Glutamatergic neuron (in vitro differentiated cells): ENCODE measurements at regions not wholly inside any gene's neighbourhood (a gene's known extent, or its start where the extent isn't known, plus 50 kb on each side); places are given as distances from the start of the nearest gene placed in this dataset.

Source experiments
- DNase-seq: peaks from one replicate; pipeline ENCODE4 v3.0.0; 2022
- H3K27ac Mint-ChIP-seq: one replicate; pipeline ENCODE4 v1.8.0; 2020; ENCODE audit warnings: mild to moderate bottlenecking, mixed read lengths, inconsistent platforms; ENCODE audit not compliant: unreplicated experiment
- H3K27me3 Mint-ChIP-seq: one replicate; pipeline ENCODE4 v1.8.0; 2020; ENCODE audit warnings: mild to moderate bottlenecking, moderate library complexity, mixed read lengths, inconsistent platforms; ENCODE audit not compliant: unreplicated experiment
- H3K36me3 Mint-ChIP-seq: one replicate; pipeline ENCODE4 v1.8.0; 2020; ENCODE audit warnings: mild to moderate bottlenecking, mixed read lengths, inconsistent platforms; ENCODE audit not compliant: unreplicated experiment
- H3K4me1 Mint-ChIP-seq: one replicate; pipeline ENCODE4 v1.8.0; 2020; ENCODE audit warnings: mild to moderate bottlenecking, low read depth, mixed read lengths, inconsistent platforms; ENCODE audit not compliant: unreplicated experiment
- H3K4me3 Mint-ChIP-seq: one replicate; pipeline ENCODE4 v1.8.0; 2020; ENCODE audit warnings: mild to moderate bottlenecking, mixed read lengths, inconsistent platforms; ENCODE audit not compliant: unreplicated experiment
- H3K9me3 Mint-ChIP-seq: one replicate; pipeline ENCODE4 v1.8.0; 2020; ENCODE audit warnings: mild to moderate bottlenecking, moderate library complexity, mixed read lengths, inconsistent platforms; ENCODE audit not compliant: unreplicated experiment
- TF ChIP-seq, protein P1 (sequence below): fragments of 200-600 bp; sonication (generic); IDR thresholded peaks from one replicate; pipeline ENCODE4 v1.5.0; 2021; ENCODE audit not compliant: partially characterized antibody, unreplicated experiment

- no peak for DNase-seq
- Mint-ChIP-seq H3K9me3 (no peaks in the 10 kb centered on the region), H3K4me1 (no peaks in the 10 kb centered on the region), H3K4me3 (no peak overlapping the region), H3K27ac (no peak overlapping the region), H3K36me3 (no peaks in the 10 kb centered on the region), H3K27me3 (peaks cover 2% of the 10 kb centered on the region)
- TF ChIP-seq, protein P1, sequence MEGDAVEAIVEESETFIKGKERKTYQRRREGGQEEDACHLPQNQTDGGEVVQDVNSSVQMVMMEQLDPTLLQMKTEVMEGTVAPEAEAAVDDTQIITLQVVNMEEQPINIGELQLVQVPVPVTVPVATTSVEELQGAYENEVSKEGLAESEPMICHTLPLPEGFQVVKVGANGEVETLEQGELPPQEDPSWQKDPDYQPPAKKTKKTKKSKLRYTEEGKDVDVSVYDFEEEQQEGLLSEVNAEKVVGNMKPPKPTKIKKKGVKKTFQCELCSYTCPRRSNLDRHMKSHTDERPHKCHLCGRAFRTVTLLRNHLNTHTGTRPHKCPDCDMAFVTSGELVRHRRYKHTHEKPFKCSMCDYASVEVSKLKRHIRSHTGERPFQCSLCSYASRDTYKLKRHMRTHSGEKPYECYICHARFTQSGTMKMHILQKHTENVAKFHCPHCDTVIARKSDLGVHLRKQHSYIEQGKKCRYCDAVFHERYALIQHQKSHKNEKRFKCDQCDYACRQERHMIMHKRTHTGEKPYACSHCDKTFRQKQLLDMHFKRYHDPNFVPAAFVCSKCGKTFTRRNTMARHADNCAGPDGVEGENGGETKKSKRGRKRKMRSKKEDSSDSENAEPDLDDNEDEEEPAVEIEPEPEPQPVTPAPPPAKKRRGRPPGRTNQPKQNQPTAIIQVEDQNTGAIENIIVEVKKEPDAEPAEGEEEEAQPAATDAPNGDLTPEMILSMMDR: no peak
Observed at GRCh38 chr4:72786401-72786990, 217.5 kb upstream of the ADAMTS3 start.

DNA sequence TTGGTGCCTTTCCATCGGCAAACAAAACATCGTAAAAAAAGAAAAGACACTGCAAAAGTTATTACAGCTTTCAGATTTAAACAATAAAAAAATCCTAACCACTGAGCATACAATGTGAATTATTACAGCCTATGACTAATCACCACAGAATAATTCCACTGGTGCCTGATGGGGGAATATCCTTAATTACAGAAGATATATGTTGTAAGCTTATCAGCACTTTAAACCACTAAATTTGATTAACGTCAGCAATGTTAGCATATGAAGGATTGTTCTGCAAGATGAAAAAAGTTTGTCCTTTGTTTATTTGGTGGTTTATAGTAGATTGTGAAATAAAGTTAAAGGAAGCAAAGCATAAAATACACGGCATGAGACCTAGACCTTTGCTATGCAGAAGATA lies 210.2 kb upstream of the ADAMTS3 start:
- no peaks in the 10 kb centered on the region for H3K4me1 Mint-ChIP-seq
- no peak overlapping the region for H3K4me3 Mint-ChIP-seq
- no peaks in the 10 kb centered on the region for H3K9me3 Mint-ChIP-seq
- no peaks in the 10 kb centered on the region for H3K36me3 Mint-ChIP-seq
- DNase-seq: no peak
- H3K27ac Mint-ChIP-seq: no peak overlapping the region
- H3K27me3 Mint-ChIP-seq: no peaks in the 10 kb centered on the region
- TF ChIP-seq, protein P1: no peak

DNA sequence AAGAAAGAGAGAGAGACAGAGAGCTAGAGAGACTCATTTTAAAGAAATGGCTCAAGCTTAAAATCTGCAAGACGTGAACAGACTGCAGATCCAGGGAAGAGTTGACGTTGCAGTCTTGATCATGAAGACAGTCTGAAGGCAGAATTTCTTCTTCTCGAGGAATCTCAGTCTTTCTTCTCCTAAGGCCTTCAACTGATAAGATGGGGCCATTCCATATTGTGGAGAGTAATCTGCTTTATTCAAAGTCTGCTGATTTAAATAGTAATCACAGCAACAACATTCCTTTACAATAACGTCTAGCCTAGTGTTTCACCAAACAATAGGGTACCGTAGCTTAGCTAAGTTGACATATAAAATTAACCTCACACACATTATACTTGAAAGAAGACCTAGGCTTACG lies 208.4 kb upstream of the ADAMTS3 start:
- TF ChIP-seq, protein P1: no peak
- no peaks in the 10 kb centered on the region for H3K4me1 Mint-ChIP-seq
- no peak for DNase-seq
- H3K36me3 Mint-ChIP-seq: no peaks in the 10 kb centered on the region
- H3K9me3 Mint-ChIP-seq: no peaks in the 10 kb centered on the region
- H3K4me3 Mint-ChIP-seq: no peak overlapping the region
- no peaks in the 10 kb centered on the region for H3K27me3 Mint-ChIP-seq
- H3K27ac Mint-ChIP-seq: no peak overlapping the region

DNA sequence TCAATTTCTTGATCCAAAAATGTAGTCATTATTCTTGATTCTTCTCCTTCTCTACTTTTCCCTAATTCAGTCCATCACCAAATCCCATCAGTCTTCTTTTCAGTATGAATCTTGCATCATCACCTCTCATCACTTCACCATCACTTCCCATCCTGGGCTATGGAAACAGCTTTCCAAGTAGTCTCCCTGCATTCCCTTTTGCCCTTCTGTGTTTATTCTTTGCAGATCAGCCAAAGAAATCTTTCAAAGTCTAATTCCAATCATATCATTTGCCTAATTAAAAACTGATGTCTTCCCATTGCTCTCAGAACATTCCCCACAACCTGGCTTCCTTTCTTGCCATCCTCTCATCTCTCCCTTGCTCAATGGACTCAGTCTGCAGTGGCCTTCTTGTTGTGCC lies 201.7 kb upstream of the ADAMTS3 start:
- Mint-ChIP-seq H3K36me3 (no peaks in the 10 kb centered on the region), H3K9me3 (no peaks in the 10 kb centered on the region), H3K4me3 (no peak overlapping the region), H3K27ac (no peak overlapping the region), H3K27me3 (peaks cover 2% of the 10 kb centered on the region), H3K4me1 (no peaks in the 10 kb centered on the region)
- TF ChIP-seq, protein P1: no peak
- no peak for DNase-seq

DNA sequence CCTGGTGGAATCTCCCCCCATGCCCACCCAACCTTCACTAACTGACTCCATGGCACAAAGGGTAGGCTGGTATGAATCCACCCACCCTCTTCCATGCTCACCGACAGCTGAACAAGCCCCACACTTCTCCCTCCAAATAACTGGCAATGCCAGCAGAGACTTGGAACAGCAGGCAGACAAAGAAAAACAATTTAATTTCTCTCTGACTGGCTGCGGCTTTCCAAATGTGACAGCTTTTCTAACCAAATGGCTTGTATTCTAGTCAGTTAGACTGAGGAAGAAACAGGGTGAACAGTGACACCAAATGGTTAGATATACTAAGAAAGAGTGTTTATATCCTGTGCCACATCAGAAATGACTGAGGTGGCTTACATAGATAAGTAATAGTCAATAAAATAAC lies 199.3 kb upstream of the ADAMTS3 start:
- TF ChIP-seq, protein P1: no peak
- H3K4me3 Mint-ChIP-seq: no peak overlapping the region

More for the DNA sequence above, 199.3 kb upstream of the ADAMTS3 start:
- DNase-seq: no peak
- Mint-ChIP-seq H3K27ac (no peak overlapping the region), H3K36me3 (no peaks in the 10 kb centered on the region), H3K27me3 (peaks cover 2% of the 10 kb centered on the region), H3K4me1 (no peaks in the 10 kb centered on the region), H3K9me3 (no peaks in the 10 kb centered on the region)
